H1 (cell line): ENCODE measurements at regions not wholly inside any gene's neighbourhood (a gene's known extent, or its start where the extent isn't known, plus 50 kb on each side); places are given as distances from the start of the nearest gene placed in this dataset.

Experiments used
- CHD7 ChIP-seq: fragments of 300-600 bp; sonication (generic); IDR thresholded peaks from 2 replicates; pipeline ENCODE4 v1.7.1; 2012; ENCODE audit warnings: low read length, moderate library complexity, mild to moderate bottlenecking, inconsistent platforms; ENCODE audit not compliant: insufficient replicate concordance
- CTBP2 ChIP-seq: IDR thresholded peaks from 2 replicates; pipeline ENCODE4 v1.7.0; 2011; ENCODE audit warnings: borderline replicate concordance, mild to moderate bottlenecking, moderate library complexity, mixed read lengths, low read length; ENCODE audit not compliant: insufficient read depth, insufficient read length
- JUND ChIP-seq: IDR thresholded peaks from 2 replicates; pipeline ENCODE4 v1.6.1; 2011; ENCODE audit warnings: mild to moderate bottlenecking, improper control_type of control experiment, low read length
- RNF2 ChIP-seq: fragments of 200-900, 300-1000 bp; sonication (generic); IDR thresholded peaks from 2 replicates; pipeline ENCODE4 v1.7.1; 2016; ENCODE audit warnings: borderline replicate concordance, low read depth, mild to moderate bottlenecking, antibody characterized with exemption, low read length; ENCODE audit not compliant: poor library complexity, severe bottlenecking; ENCODE audit errors: missing control alignments
- SIRT6 ChIP-seq: IDR thresholded peaks from one replicate; pipeline ENCODE4 v1.7.1; 2012; ENCODE audit warnings: low read length, inconsistent platforms

GRCh38 chr7:17552373-17552772 lies 253.9 kb downstream of the AHR start (continued):
- no peak for TF ChIP-seq CHD7
- TF ChIP-seq SIRT6: no peak
- TF ChIP-seq JUND: no peak
- TF ChIP-seq RNF2: no peak
- no peak for TF ChIP-seq CTBP2
- TF ChIP-seq, all 59 proteins: peak for 0
